ELF-1 (cell line): ENCODE measurements at regions not wholly inside any gene's neighbourhood (a gene's known extent, or its start where the extent isn't known, plus 50 kb on each side); places are given as distances from the start of the nearest gene placed in this dataset.

ENCODE experiments used
- DNase-seq: peaks from one replicate; pipeline ENCODE4 v3.0.0-alpha.2; 2016; ENCODE audit warnings: low read depth, low spot score

DNA sequence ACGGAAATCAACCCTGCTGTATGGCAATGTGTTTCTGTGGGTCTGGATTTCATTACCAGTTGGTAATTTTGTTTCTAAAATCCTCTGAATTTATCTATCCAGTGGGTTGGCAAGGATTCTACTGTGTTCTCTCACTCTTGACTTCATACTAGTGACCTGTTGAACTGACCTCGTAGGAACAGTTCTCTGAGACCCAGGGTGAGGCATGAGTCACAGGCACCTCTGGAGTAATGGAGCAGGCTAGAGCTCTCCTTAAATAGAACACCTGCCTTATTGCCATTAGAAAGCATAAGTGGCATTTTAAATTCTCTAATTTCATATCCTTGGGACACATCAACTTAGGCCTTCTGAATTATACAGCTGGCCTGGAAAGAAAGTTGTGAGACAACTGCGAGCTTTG is 258.3 kb upstream of the NAV3 start:
- no peak for DNase-seq

DNA sequence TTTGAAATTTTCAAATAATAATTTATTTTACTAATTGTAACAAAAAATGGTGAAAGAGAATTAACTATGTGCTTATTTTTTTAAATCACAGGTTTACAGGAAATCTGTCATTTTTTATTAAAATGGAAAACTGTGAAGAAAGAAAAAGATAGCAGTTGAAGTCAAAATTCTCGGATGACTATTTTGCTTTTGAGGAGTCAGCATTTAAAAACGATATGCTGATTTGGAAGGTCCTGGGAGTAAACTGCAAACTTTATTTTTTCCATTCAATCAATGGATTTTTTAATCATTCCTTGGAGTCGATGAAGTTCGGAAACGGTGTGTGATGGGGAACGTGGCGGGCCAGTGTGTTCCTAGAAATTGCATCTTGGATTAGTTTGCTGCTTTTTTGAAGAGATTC is 258.9 kb upstream of the NAV3 start:
- DNase-seq = no peak

DNA sequence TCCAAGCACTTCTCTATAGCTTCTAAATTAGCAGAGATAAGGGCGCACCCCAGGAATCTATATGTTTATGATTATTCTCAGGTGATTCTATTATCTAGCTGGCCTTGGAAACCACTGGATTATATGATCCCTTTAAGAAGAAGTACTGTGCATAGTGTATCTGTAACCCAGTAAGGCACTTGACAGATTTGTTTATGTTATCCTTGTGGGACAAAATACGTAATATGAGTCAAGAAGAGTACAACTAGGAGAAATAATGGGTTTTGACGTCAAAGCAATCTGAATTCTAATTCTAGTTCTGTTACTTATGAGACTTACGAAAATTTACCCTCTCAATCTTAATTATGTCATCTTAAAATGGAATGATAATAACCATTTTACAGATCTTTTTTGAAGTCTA is 259.6 kb upstream of the NAV3 start:
- DNase-seq = no peak

DNA sequence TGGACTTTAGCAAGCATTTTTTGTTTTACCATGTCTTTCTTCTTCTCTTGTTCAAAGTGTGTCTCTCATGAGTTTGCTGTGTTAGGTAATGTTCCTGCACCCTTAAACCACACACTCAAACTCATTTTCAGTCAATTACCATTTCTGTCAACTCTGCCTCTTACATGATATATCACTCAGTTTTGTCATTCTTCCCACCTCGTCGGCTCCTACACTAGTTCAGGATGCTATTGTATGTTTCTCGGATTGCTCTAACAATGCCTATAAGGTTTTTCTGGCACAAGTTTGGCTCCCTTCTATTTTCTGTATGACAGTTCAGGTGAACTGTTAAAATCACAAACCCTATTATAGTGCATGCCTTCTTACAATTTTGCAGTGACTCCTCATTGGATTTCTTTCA is 260.8 kb upstream of the NAV3 start:
- no peak for DNase-seq

DNA sequence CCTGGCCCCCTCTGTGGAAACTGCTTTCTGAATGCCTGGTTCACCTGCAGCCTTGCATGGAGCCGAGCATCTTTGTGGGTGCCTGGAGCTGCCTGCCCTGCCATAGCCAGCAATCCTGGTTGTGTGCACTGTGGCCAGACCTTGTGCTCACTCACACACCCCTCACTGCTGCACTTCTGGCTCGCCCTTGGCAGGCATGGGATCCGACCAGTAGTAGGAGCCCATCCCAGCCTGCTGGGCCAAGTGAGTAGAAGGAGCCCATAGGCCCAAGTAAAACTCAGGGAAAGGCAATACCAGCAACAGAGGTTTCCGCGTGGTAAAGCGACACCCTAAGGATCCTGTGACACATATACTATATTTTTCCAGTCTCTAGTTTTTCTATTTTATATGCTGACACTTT is 270.0 kb upstream of the NAV3 start:
- no peak for DNase-seq

DNA sequence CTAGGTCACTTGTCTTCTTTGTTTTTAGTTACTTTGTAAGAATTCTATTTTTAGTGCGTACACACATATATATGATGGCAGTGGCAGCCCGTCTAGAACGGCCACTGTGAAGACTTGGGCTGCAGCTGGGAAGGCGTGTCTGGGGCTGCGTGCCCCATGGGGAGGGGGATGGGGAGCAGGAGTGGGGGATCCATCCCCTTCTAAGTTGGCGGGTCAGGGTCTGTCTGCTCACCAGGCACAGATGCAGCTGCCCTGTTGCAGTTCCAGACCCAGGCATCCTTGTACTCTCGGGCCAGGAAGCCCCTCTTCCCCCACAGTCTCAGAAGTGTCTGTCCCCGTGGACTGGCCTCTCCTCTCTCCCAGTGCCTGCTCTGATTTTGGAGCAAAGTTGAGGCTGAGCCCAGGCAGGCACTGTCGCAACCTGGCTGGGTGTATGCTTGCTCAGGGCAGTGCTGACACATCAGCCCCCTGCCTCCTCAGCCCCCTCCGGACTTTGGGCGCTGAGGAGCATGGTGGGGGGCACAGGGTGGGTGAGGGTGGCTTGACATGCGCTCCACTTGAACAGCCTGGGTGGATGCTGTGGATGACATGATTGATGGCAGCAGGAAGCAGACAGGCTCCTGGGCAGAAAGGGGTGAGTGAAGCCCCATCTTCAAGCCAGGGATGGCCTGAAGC is 271.2 kb upstream of the NAV3 start:
- DNase-seq = no peak

DNA sequence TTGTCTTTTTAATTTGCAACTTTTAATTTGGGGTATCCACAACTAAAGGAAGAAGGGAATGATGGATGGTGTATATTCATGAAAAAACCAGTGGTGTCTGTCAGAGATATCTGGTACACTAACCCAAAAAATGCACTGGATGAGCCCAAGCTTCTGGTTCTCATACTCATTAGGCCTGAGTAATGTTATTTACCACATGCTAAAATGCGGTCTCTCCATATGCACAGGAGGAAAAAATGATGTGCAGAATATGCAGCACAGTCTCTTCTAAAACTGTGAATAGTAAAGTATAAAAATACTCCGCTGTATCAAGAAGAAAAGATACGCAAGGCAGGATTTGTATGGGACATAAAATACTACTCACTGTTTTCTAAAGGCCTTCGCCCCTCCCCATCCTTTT is 275.6 kb upstream of the NAV3 start:
- no peak for DNase-seq

DNA sequence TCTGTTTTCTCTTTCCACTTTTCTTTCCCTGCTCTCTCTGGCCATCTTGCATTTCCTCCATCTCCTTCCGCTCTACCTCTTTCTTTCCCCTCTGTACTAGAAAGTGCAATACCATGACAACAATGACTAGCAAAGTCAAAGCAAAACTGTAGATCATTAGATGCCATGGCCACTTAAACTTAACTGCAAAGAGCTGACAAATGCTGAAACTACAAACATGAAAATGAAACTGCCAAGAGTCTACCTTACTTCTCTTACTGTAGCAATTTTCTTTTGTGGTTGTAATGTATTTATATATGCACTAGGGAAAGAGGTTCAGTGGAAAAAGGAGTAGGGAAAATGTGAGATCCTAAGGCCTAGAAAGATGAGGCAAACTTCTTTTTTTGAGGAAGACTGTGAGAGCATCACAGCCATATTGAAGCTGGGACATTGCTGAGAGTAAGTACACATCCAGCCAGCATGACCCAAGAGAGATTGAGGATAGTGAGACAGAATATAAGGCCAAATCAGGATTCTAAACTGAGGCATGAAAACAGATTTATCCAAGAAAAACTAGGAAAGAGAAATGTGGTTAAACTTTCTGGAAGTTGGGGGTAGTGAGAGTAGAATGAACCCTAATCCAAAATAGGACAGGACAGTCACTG is 276.6 kb upstream of the NAV3 start:
- no peak for DNase-seq

DNA sequence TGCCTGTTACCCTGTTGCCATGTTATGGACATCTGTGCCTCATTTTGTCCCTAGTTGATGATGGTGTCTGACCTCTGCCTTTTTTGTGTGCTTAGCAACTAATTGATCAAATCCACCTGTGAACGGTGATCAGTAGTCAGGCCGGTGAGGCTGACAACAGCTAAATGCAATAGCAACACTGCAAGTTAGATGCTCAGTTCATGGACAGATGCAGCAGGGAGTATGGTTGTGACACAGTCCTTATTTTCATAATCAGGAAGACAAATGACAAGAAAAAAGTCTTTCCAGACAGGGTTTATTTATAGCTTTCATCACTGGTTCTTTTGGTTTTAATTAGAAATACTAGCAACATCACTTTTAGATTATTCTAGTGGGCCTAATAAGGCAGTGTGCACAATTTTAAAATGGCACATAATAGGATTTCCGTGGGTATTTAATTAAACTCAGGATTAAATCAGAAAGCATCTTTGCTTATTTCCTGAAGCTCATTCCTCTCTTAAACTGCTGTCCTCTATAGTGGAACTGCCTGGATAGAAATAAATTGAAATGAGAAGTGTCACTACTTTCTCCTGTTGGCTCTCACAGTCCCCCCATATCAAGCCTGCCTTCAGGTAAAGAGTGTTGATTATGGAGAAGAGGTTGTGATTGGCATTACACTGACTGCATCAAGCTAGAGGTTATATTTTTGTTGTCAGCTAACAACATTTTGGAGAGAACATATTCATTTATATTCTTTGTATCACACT is 281.1 kb upstream of the NAV3 start:
- no peak for DNase-seq

DNA sequence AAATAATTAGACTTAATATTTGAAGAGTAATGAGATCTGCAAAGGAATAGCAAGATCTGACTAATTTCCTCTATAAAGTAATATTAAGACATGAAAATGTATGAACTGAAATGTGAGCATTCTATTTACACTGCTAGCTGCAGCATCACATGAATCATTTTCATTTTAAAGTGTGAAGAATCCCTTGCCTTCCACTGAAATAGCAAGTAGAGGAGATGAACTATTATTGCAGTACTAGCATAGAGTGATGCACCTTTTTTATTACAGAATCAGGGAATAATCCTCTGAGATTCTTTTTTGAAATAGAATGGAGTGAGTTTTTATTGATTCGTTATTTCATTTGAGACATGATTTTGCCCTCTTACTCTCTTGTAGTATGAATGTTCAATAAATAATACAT is 281.9 kb upstream of the NAV3 start:
- DNase-seq = no peak

DNA sequence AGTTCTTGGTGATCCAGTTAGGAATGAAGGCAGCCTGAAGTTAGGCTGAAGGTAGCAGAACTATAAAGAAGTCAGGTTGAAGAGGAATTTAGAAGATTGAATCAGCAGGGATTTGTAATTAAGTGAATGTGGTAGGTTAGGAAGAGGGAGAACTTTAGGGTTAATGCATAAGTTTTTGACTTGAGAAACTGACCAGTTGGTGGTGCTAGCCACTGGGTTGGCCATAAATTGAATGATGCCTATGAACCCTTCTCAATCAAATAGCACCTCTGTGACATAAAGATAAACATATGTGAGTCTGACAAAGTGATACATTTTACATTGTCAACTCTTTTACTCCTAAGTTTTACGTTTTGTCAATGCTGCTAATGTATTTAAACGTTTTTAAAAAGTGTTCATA is 290.6 kb upstream of the NAV3 start:
- DNase-seq = no peak

DNA sequence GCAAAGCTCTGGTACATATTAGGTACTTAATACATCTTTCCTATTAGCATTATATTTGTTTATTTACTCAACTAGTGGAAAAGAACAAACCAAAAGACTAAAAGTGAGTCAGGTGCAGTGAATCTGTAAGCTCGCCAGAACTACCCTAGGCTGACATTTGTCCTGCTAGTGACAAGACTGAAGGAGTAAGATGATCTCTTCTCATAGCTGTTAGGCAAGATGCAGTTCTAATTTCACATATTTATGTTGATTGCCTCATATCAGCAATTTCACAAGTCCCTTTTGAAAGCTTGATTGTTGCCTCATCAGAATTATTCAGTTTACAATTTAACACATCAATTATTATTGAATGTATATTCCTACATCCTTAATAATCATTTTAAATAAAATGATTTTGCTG is 293.0 kb upstream of the NAV3 start:
- no peak for DNase-seq

DNA sequence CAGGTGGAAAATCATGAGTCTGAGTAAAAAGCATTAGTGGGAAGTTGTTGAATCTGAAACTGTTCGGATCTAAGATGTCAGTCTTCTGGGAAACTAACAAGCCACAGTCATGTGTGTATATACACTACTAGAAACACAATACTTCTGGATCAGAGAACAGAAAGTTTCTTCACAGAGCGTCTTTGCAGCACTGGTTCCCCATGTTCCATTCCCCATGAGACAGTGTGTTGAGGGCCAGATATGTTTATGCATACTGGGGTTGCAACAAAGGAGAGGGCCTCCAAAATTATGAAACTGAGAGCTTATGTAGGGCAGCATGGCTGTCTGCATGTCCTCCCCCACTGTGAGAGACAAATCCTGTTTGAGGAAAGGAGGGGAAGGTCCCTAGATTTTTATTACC is 295.0 kb upstream of the NAV3 start:
- DNase-seq = no peak

DNA sequence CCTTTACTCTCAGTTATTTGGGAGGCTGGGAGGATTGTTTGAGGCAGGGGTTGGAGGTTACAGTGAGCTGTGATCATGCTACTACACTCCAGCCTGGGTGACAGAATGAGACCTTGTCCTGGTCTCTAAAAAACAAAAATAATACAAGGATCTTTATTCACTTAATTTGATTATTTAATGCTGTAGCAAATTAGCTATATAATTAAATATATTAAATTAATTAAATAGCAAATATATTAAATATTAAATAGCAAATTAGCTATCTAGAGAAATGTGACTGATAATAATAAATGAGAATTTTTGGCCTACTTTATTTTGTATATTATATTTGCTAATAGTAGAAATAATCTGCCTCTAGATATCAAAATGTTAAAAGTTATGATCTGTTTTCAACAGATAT is 298.8 kb upstream of the NAV3 start:
- DNase-seq = no peak

DNA sequence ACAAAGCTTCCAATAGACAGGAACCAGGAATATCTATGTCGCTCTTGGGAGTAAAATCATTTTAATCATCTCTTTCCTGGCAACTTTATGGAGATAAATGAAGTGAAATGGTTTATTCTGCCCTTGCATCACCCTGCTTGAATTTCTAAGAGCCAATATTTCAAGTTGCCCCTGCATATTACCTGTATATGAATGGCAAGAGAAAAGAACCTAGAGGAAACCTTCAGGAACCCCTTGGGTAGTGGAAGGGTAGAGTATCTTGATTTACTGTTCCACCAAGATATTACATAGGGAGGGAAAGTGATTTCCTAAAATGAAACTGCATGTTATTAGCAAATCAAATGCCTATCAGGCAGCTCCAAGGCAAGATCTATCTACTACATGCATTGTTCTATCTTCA is 308.4 kb upstream of the NAV3 start:
- no peak for DNase-seq

DNA sequence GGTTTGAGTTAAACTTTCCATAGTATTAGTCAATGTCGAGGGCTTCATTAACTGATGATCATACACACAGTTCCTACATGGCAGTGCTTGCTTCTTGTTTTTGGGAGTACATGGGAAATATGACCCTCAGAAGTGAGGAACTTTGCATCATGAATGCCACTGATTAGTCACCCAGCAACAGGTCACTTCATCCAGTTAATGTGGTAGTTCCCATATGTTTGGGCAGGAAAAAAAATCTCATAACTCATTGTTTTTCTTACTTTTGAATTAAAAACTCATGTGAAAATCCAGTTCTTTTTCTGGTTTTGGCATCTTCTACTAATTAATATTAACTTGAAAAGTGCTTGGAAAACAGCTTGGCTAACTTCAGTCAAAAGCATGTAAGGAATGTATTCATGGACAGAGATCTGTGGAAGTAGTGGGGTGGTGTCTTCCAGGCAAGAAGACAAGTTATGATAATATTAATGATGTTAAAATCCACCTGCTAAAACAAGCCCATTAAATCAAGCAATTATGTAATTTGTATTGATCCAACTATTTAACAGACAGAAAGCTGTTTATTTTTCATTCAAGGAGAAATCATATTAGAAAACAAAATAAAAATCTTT is 309.1 kb upstream of the NAV3 start:
- DNase-seq = no peak

DNA sequence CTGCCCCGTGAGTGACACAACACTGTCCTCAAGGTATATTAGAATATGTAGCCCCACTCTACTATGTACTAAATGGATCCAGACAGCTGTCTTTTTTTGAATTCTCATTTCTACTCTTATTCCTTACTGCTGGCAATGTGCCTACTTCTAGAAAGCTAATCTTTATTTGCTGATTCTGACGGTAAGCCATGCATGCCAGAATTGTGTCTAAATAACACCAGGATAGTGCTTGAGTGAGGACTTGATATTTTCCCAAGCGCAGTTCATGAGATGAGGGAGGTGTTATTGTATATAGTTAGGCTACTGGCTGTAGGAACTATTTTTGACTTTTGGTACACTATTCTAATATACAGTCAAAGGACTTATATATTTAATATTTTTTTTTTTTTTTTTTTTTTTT is 316.2 kb upstream of the NAV3 start:
- DNase-seq = no peak

DNA sequence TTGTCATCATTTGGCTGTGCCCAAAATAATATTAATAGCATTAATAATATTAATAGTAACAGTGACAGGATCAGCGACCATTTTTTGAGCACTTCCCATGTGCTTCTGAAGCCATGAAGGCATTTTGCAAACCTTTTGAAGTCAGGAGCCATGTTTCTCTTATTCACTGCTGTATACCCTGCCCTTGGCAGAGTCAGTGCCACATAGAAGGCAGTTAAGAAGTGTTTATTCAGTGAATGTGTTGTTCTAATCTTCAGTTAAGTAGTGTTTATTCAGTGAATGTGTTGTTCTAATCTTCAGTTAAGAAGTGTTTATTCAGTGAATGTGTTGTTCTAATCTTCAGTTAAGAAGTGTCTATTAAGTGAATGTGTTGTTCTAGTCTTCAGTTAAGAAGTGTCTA is 319.7 kb upstream of the NAV3 start:
- no peak for DNase-seq

DNA sequence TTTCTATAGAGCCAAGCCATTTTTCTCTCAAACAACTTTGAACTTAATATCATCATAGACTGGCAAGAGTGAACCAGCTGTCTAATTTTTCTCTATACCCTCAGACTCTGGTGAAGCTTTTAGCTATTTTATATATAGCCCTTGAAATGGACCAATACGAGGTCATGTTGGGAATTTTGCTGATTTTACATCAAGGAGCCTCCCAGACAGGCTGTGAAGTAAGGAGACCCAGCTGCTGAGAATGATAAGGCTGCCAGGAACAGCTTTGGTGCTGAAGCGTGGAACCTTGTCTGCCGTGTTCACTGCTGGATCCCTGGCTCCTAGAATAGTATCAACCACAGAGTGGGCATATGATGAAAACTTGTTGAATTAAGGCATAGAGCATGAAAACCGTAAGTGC is 326.2 kb upstream of the NAV3 start:
- DNase-seq = no peak

DNA sequence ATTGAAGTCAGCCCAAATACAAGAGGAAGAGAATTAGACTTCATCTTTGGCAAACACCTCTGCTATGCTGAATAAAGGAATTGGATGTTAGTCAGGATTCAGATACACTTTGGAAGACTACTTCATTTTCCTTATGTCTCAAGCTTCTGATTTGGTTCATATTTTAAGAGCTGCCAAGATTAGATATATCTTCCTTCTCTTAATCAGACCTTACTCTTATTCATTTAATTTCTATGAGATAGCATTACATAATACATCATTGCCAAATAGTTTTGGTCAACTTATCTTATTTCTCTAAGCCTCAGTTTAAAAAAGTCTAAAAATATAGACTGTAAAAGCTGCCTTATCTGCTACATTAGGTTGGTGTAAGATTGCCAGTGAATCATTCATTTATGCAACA is 330.6 kb upstream of the NAV3 start:
- DNase-seq = no peak

DNA sequence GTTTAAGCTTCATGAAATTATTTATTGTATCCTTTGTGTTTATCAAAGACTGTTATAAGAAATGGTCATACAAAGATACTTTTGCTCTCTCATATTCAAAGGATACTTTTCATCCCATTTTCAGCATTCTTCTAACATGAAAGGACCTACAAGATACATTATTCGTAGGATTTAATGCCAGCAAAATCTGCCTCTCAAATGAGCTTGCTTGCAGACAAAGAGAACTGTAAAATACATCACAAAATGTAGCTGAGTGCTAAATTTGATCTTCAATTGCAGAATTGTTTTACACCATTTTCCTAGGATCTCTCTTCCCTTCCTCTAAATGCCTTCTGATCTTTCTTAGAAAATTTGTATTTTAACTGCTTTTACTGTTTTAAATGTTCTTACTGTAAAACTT is 333.0 kb upstream of the NAV3 start:
- DNase-seq = no peak

DNA sequence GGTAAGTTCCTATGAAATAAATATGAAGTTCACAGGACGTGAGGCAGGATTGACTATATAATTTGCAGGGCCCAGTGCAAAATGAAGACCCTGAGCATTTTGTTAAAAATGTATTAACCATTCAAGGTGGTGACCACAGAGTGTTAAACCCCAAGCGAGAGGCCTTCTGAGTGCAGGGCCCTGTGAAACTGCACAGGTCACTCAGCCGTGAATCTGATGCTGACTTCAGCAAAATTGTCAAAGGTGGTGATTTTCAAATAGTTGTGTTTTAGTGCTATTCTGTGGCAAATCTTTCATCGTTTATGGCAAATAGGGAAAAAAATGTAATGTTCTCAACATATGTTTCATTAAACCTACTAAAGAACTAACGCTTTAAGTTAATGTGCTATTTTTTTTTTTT is 334.0 kb upstream of the NAV3 start:
- DNase-seq = no peak

DNA sequence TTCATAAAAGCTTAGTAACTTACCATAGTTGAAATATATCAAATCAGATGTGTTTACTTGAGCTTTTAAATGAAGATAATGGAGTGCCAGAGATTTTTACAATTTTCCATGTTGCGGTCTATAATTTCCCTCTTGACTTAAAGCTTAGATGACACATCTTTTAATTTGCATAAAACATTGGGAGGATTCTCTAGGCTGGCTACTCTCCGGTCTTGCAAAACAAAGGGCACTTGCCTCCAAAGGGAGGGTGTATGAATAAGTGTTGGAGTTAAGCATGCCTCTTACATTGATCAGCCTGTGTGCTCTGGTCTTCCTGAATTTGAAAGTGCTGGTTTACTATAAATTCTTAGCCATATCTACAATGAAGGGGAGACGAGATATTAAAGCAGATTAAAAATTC is 336.4 kb upstream of the NAV3 start:
- DNase-seq = no peak
